ENCODE measurements at regions not wholly inside any gene's neighbourhood (a gene's known extent, or its start where the extent isn't known, plus 50 kb on each side); places are given as distances from the start of the nearest gene placed in this dataset.

DNA sequence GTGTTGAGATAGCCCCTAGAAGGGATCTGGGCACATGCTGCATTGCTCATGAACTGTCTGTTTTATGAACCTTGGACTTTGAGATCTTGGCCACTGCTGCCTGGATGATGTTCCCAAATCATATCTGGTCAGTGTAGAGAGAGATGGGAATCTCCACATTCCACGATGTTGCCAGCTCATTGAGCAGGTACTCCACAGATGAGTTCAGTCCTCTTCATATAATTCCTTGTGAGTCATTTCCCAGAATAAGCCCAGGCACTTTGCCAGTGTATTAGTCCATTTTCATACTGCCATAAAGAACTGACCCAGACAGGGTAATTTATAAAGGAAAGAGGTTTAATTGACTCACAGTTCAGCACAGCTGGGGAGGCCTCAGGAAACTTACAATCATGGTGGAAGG, 254.0 kb upstream of the RUNX1 start:
- TF ChIP-seq, protein P1, sequence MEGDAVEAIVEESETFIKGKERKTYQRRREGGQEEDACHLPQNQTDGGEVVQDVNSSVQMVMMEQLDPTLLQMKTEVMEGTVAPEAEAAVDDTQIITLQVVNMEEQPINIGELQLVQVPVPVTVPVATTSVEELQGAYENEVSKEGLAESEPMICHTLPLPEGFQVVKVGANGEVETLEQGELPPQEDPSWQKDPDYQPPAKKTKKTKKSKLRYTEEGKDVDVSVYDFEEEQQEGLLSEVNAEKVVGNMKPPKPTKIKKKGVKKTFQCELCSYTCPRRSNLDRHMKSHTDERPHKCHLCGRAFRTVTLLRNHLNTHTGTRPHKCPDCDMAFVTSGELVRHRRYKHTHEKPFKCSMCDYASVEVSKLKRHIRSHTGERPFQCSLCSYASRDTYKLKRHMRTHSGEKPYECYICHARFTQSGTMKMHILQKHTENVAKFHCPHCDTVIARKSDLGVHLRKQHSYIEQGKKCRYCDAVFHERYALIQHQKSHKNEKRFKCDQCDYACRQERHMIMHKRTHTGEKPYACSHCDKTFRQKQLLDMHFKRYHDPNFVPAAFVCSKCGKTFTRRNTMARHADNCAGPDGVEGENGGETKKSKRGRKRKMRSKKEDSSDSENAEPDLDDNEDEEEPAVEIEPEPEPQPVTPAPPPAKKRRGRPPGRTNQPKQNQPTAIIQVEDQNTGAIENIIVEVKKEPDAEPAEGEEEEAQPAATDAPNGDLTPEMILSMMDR (IDR thresholded peaks at IDR 0.05; ENCODE audit: low read length) = no peak
- TF ChIP-seq EZH2 (optimal IDR thresholded peaks at IDR 0.05; ENCODE audit: low read depth, low read length) = no peak
